Transverse colon (tissue), 4 donors: ENCODE measurements at regions not wholly inside any gene's neighbourhood (a gene's known extent, or its start where the extent isn't known, plus 50 kb on each side); places are given as distances from the start of the nearest gene placed in this dataset.

Experiments
- DNase-seq: peaks from one replicate; pipeline ENCODE4 v3.0.0-alpha.2; 2019
- H3K27ac ChIP-seq, 4 donors: fragments of 200-600 bp; sonication (generic); 2 replicates each; pipeline ENCODE4 v1.5.1; 2016 to 2018; ENCODE audit warnings: inconsistent platforms in 4 of 4
- H3K27me3 ChIP-seq: fragments of 200-600 bp; sonication (generic); 2 replicates; pipeline ENCODE4 v1.5.1; 2017; ENCODE audit warnings: inconsistent platforms
- H3K36me3 ChIP-seq, 4 donors: fragments of 200-600 bp; sonication (generic); 2 replicates each; pipeline ENCODE4 v1.5.1; 2017 to 2019; ENCODE audit warnings: inconsistent platforms in 4 of 4
- H3K4me1 ChIP-seq, 4 donors: fragments of 200-600 bp; sonication (generic); 2 replicates each; pipeline ENCODE4 v1.5.1; 2017 to 2020; ENCODE audit warnings: inconsistent platforms in 4 of 4
- H3K4me3 ChIP-seq, 4 donors: fragments of 200-600 bp; sonication (generic); 1 replicate in 1 of 4; 2 replicates in 3 of 4; pipeline versions ENCODE4 v1.5.1 to v1.6.1; 2017 to 2019; ENCODE audit warnings: inconsistent platforms in 4 of 4
- H3K9me3 ChIP-seq, 2 donors: fragments of 200-600 bp; sonication (generic); 2 replicates each; pipeline ENCODE4 v1.5.1; 2017 to 2019; ENCODE audit warnings: inconsistent platforms in 2 of 2
- CTCF ChIP-seq, 5 experiments: fragments of 200-600 bp in 3 of 5; fragments of 450-650 bp in 2 of 5; sonication (generic) in 3 of 5; IDR thresholded peaks; 1 replicate in 2 of 5; 2 replicates in 3 of 5; pipeline ENCODE4 v1.5.1; 2016 to 2017; ENCODE audit warnings: antibody characterized with exemption in 5 of 5, inconsistent platforms in 3 of 5, mild to moderate bottlenecking in 2 of 5, moderate library complexity in 1 of 5
- EP300 ChIP-seq: sonication (generic); formaldehyde crosslinking; IDR thresholded peaks from one replicate; pipeline ENCODE4 v1.6.1; 2017; ENCODE audit warnings: antibody characterized with exemption, low read depth
- POLR2A ChIP-seq: fragments of 450-650 bp; IDR thresholded peaks from one replicate; pipeline ENCODE4 v1.6.1; 2016; ENCODE audit warnings: antibody characterized with exemption, mild to moderate bottlenecking, moderate library complexity
- POLR2AphosphoS5 ChIP-seq, 3 donors: sonication (generic); formaldehyde crosslinking; IDR thresholded peaks; one replicate each; pipeline ENCODE4 v1.6.1; 2016; ENCODE audit warnings: antibody characterized with exemption in 3 of 3
- WGBS, 2 donors: methylation state at CpG; one replicate each; pipeline ENCODE4 v1.1.5; 2018; ENCODE audit warnings: low coverage in 1 of 2; 5-methylcytosine and 5-hydroxymethylcytosine counted together
- in situ Hi-C, 4 donors: fragments of 200-750 bp; cut with MboI; loops; one replicate each; pipeline versions ENCODE4 v1.15.0 to v1.15.1; 2017; ENCODE audit warnings: low sequenced_read_pairs in 3 of 4, low pct_ligation_motif_present in 1 of 4, low pct_unique_long_range_greater_than_20kb in 1 of 4
- intact Hi-C: fragments of 100-400 bp; cut with DNase I; formaldehyde crosslinking; loops from one replicate; pipeline ENCODE4 v1.15.1; 2023; ENCODE audit warnings: low total_unique reads

- DNase-seq: no peak
- H3K4me1 ChIP-seq: no peaks in the 10 kb centered on the region
- H3K9me3 ChIP-seq: no peaks in the 10 kb centered on the region
- in situ Hi-C loops: no loop called here
- H3K4me3 ChIP-seq: no peak overlapping the region
- H3K27me3 ChIP-seq: no peaks in the 10 kb centered on the region
- no peak for TF ChIP-seq CTCF (IDR thresholded peaks at IDR 0.05)
- TF ChIP-seq EP300: no peak
- no peak for TF ChIP-seq POLR2AphosphoS5 (IDR thresholded peaks at IDR 0.05)
- TF ChIP-seq POLR2A: no peak
- H3K36me3 ChIP-seq: no peaks in the 10 kb centered on the region
- intact Hi-C loops: no loop called here
- no peak overlapping the region for H3K27ac ChIP-seq
These were observed 818.8 kb upstream of the CHORDC1 start for GRCh38 chr11:91041626-91042025.

GRCh38 chr11:91023731-91024130 lies 800.9 kb upstream of the CHORDC1 start:
- H3K9me3 ChIP-seq: no peaks in the 10 kb centered on the region
- intact Hi-C loops (no loop called here), in situ Hi-C loops (loop anchor here in 1 of 4 donors (25.0 kb wide), 1 partner anchor 89 kb away; no protein-coding TSS in a partner anchor)
- no peak overlapping the region for H3K27ac ChIP-seq
- 55% methylated on average over 2 of the region's 2 CpGs for WGBS, 2 donors
- H3K27me3 ChIP-seq: no peaks in the 10 kb centered on the region
- H3K4me3 ChIP-seq: no peak overlapping the region
- DNase-seq: no peak
- no peaks in the 10 kb centered on the region for H3K4me1 ChIP-seq
- TF ChIP-seq POLR2AphosphoS5 (IDR thresholded peaks at IDR 0.05) (no peak), CTCF (IDR thresholded peaks at IDR 0.05) (no peak), EP300 (no peak), POLR2A (no peak)
- no peaks in the 10 kb centered on the region for H3K36me3 ChIP-seq

- DNase-seq: no peak
- TF ChIP-seq POLR2AphosphoS5 (IDR thresholded peaks at IDR 0.05) (no peak), CTCF (IDR thresholded peaks at IDR 0.05) (no peak), POLR2A (no peak), EP300 (no peak)
- H3K9me3 ChIP-seq: no peaks in the 10 kb centered on the region
- no peak overlapping the region for H3K4me3 ChIP-seq
- H3K27me3 ChIP-seq: no peaks in the 10 kb centered on the region
- H3K4me1 ChIP-seq: no peaks in the 10 kb centered on the region
- H3K36me3 ChIP-seq: no peaks in the 10 kb centered on the region
- no peak overlapping the region for H3K27ac ChIP-seq
- intact Hi-C loops (no loop called here), in situ Hi-C loops (loop anchor here in 1 of 4 donors (25.0 kb wide), 1 partner anchor 101 kb away; no protein-coding TSS in a partner anchor)
- 60 to 78% methylated on average over 2 of the region's 2 CpGs for WGBS, 2 donors
These were observed 788.7 kb upstream of the CHORDC1 start for GRCh38 chr11:91011503-91011902.

GRCh38 chr11:91005458-91005857 lies 782.6 kb upstream of the CHORDC1 start:
- Histone ChIP-seq H3K36me3 (no peaks in the 10 kb centered on the region), H3K9me3 (no peaks in the 10 kb centered on the region), H3K27ac (no peak overlapping the region), H3K4me3 (no peak overlapping the region), H3K27me3 (no peaks in the 10 kb centered on the region), H3K4me1 (no peaks in the 10 kb centered on the region)
- no peak for DNase-seq
- 39 to 53% methylated on average over 1 of the region's 1 CpG for WGBS, 2 donors
- intact Hi-C loops (no loop called here), in situ Hi-C loops (loop anchor here in 1 of 4 donors (25.0 kb wide), 1 partner anchor 107 kb away; no protein-coding TSS in a partner anchor)
- TF ChIP-seq POLR2AphosphoS5 (IDR thresholded peaks at IDR 0.05): no peak
- no peak for TF ChIP-seq CTCF (IDR thresholded peaks at IDR 0.05)
- no peak for TF ChIP-seq EP300
- TF ChIP-seq POLR2A: no peak
